ENCODE measurements at regions not wholly inside any gene's neighbourhood (a gene's known extent, or its start where the extent isn't known, plus 50 kb on each side); places are given as distances from the start of the nearest gene placed in this dataset.
"Not testable (repeated sequence)": the region's sequence is repeated elsewhere in the genome, so short reads cannot be mapped to it uniquely, and the experiment has no call there.

DNA sequence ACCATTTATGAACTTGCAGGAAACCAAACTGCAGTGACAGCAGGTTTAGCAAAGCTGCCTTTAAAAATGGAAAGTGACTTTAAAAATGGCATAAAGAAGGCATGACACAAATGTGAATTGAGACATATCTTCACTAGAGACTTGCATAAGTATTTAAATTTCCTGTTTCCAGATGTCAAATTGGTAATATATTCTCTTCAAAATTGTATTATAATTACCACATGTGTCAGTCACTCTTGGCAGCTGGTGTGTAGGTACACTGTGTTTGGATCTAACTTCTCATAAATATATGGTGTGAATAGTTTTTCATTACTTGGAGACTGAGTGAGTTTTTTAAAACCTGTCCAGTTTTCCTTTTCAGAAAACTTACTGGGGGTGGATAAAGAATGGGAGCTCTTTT is 636.2 kb upstream of the SGO1 start:
- no peak for DNase-seq

DNA sequence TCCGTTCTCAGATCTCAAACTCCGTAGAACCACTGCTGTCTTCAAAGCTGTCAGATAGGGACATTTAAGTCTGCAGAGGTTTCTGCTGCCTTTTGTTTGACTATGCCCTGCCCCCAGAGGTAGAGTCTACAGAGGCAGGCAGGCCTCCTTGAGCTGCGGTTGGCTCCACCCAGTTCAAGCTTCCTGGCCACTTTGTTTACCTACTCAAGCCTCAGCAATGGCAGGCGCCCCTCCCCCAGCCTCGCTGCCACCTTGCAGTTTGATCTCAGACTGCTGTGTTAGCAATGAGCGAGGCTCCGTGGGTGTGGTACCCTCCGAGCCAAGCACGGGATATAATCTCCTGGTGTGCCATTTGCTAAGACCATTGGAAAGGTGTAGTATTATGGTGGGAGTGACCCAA is 634.9 kb upstream of the SGO1 start:
- DNase-seq = not testable (repeated sequence)

DNA sequence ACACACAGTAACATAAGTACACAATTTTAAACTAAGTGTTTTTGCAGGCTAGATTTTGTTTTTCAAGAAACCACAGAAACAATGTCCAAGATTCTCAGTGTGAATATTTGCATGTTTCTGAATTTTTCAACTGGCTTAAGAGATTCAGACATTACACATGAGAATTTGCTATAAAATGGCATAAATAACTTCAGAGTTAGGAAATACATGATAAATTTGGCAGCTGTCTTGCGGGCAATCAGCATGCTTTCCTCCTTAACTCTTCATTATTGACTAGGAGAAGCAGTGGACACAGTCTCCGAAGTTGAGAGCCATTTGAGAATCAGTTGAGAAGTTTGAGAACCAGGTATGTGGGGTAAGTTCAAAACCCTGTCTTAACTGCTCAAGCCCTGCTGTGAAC is 625.6 kb upstream of the SGO1 start:
- DNase-seq = no peak

DNA sequence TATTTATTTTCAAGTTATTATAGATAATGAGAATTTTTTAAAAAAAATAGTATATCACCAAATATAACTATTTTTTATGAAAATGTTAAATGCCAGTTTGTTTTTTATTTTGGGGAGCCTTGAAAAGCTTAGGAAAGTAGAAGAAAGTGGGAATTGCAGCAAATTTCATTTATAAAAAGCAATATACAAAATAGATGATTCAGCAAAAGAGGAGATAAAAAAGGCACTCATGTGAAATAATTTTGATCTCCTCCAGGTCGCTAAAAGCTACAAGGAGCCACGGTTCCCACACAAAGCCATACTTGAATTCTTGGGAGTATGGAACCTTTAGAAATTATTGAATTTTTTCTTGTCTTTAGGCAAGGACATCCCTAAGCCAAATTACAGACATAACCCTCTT is 625.0 kb upstream of the SGO1 start:
- DNase-seq = no peak

DNA sequence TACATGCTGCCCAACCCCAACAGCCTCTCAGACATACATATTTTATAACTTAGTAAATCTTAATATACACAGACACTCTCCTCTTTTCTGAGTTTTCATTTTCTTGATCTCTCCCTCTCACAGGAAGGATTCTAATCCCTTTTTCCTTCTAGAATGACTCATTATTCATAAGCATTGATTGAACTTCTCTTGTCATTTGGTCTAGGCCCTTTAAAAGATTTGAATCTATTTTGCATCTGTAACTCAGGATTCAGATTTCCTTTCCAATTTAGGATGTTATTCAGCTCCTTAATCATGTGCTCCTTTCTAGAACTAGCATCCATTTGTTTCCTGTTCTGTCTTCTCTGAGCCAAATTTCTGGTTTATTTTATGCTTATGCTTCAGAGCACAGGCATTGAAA is 624.5 kb upstream of the SGO1 start:
- DNase-seq = no peak

DNA sequence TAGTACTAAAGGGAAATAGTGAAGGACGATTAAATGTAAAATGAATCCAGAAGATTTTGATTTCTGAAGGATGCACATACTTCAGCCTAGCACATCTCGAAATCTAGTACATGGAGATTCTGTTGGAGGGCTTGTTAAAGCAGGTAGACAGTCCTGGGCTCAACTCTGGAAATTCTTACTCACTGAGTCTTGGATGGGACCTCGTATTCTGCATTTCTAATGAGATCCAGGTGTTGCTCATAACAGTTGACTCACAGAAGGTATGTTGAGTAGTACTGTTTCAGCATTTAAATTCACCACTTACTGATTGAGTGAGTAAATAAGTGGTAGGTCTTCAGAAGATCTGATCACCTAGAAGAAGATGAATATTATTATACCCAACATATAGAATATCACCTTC is 623.4 kb upstream of the SGO1 start:
- no peak for DNase-seq

DNA sequence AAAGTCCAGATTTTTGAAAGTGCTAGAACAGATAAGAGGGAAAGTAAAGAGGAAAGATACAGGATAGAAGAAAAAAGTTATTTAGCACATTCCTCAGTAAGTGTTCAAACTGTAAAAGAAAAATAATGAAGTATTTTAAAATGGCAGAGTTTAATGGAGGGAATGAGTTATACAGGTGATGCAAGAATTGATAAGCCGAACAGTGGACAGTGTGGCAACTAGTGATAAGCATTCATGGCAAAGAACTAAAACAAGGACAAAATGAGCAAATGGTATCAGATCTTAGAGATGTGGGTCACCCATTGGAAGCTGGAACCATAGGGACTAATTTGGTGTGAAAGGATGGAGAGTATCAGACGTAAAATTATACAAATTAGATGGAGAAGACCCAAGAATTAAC is 622.9 kb upstream of the SGO1 start:
- no peak for DNase-seq

DNA sequence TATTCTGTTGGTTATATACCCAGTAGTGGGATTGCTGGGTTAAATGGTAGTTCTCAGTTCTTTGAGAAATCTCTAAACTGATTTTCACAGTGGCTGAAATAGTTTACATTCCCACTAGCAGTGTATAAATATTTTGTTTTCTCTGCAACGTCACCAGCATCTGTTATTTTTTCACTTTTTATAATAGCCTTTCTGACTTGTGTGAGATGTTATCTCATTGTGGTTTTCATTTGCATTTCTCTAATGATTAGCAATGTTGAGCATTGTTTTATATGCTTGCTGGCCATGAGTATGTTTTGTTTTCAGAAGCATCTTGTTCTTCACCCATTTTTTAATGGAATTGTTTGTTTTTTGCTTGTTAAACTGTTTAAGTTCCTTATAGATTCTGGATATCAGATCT is 612.7 kb upstream of the SGO1 start:
- DNase-seq = no peak

DNA sequence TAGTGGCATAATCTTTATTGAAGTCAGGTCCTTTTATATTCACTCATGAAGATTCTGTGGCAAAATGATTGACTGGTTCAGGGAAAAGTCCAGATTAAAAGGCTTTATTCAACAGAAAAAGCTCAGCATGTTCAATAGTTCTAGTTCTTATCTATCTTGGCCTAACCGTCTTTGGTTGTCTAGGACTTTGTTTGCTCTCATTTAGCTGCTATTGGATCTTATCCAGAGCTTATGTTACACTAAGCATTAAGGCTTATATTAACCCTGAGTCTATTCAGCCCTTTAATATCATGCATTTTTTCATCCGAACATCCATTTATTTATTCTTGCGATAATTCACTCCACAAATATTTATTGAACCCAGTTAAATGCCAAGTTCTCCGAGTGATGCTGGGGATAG is 601.0 kb upstream of the SGO1 start:
- no peak for DNase-seq

DNA sequence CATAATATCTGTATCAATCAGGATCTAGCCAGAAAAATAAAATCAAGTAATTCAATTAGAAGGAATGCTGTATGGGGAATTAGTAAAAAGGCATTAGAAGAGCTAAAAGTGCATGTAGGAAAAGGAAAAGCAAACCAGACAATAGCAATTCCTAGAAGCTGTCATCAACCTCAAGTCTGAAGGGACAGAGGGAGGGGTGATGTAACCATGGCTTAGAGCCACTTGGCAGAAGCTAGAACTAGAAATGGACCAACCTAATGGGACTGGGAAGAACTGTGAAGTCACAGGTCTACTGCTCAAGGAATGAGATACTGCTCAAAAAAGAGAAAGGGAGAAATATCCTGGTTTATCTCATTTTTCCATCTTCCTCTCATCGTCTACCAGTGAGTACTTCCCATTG is 590.7 kb upstream of the SGO1 start:
- DNase-seq = no peak

DNA sequence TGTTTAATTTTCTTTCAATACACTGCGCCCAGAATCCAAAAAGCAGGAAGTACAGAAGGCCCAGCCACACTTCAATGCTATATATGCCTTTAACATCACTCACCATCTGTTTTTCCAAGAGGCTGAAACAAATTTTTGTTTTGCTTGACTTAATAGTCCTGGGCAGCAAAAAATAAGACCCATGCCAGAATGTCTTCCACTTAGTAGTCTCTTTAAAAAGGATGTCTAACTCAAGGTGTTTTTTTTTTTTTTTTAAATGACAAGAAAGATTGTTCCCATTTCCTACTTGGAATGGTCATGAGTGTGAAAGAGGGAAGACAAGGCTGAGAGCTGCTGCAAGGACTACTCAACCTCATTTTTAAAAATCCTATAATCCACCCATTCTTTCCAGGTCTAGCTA is 590.3 kb upstream of the SGO1 start:
- no peak for DNase-seq

DNA sequence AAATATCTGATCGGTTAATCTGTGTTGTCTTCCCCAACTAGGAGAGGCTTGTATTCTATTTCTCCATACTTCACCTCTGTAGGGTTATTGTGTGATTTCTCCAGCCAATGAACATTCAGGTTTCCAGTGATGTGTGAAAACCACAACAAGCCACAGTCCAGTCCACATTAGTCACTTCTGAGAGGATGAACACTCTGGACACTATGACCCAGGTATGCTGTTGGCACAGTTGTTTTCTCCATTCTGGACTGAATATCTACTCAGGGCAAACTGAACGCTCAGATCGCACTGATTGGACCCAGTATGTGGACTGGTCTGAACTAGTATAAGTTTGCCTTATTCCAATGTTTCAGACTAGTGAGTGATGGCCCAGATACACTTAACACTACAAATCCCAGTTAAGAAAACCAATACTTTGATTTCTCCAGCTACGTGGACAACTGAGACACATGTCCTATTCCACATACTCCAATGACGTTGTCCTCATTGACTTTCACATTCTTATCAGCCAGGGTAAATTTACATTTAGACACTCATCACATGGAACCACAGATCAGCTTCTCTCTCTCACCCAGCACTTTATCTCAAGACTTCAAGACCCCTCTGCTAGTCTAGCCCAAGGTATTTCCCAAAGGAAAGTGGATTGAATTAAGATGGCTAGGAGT is 587.4 kb upstream of the SGO1 start:
- DNase-seq = no peak

DNA sequence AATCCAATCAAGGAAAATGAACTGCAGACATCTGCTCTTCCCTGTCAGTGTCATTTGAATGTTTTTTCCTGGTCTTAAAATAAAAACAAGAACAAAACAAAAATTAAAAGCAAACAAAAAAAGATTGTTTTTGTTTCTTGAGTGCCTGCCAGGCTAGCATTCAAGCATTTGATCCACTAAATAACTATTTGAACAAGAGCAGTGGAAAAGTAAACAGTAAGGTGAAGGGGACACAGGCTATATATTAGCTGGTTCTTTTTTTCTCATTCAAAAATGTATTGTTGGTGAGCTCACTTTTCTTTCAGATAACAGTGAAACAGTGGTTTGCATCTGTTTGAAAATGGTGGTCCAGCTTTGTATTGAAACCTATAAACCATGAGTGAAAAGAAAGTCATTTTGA is 586.9 kb upstream of the SGO1 start:
- no peak for DNase-seq

DNA sequence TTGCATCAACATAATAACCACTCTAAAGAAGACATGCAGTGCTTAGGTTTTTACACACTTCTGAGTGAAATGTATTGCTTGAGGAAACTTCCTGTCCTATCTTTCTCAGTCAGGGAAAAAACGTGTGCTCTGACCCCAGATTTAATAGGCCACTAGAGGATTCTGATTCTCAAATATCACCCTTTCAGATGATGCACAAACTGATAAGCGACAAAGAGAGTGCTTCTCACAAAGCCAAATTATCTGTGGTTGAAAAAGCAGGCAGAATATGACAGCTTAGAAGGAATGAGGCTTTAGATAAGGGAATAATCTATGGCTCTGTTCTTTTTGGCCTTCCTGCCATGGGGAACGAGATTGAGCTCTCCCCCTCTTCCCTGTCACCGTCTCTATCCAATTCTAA is 583.4 kb upstream of the SGO1 start:
- DNase-seq = no peak

DNA sequence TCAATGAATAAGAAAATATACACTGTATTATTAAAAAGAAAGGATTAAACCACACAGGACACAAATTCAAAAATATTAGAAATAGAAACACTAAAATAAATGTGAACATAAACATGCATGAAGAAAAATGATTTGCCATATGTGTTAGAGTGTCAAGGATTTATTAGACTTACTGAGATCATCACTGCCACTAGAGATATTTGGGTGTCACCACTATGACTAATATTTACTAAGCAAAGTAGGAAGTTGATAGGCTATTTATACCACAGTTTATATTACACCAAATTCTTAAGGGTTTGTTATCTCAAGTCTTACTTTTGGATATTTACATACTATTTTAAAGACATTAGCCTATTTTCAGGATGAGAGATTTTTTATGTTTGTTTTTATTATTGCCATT is 575.0 kb upstream of the SGO1 start:
- DNase-seq = no peak

DNA sequence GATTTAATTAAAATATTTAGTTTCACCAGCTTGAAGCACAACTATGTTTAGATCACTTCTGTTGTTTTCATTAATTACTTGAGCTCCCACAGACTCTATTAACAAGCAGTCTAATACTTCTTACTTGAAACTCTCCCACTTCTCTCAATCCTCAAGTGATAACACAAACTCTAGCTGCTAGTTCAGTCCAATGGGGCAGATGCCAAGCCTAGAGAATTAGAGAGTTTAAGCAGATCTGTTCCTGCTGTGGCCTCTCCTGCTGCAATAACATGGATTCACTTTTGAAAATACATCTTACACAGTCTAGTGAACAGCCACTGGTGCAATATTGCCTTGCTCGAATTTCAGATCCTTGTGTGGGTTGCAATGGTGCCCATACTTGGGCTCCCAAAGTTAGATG is 566.4 kb upstream of the SGO1 start:
- DNase-seq = no peak

DNA sequence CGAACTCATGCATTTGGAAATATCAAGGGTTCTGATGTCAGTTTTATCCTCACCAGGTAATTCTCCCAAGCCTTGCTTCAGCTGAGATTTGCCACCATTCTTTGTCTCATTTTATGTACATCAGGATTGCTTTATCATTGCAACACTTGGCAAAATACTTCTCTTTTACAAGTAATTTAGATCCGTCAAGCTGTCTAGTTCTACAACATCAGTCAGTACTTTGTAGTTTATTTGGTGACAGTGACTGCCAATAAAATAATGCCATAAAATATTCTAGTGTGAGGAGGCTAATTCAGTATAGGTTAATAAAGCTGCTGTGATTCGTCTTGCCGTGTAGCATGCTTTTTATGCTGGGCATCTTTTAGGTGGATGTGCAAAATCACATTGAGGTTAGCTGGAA is 565.3 kb upstream of the SGO1 start:
- no peak for DNase-seq

DNA sequence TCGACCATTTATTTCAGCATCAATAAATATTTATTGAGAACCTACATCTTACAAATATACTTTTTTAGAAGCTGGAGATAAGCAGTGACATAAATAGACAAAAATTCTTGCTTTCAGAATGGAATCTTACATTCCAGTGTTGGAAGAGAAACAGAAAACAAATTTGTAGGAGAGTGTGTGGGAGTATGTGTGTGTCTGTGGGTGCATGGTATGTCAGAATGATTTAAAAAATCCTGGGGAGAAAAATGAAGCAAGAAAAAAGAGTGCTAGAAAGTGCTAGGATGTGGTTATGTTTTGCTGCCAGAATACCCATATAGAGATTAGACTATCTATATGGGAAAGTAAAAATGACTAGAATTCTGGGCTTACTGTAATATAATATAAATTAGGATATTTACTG is 561.7 kb upstream of the SGO1 start:
- no peak for DNase-seq

DNA sequence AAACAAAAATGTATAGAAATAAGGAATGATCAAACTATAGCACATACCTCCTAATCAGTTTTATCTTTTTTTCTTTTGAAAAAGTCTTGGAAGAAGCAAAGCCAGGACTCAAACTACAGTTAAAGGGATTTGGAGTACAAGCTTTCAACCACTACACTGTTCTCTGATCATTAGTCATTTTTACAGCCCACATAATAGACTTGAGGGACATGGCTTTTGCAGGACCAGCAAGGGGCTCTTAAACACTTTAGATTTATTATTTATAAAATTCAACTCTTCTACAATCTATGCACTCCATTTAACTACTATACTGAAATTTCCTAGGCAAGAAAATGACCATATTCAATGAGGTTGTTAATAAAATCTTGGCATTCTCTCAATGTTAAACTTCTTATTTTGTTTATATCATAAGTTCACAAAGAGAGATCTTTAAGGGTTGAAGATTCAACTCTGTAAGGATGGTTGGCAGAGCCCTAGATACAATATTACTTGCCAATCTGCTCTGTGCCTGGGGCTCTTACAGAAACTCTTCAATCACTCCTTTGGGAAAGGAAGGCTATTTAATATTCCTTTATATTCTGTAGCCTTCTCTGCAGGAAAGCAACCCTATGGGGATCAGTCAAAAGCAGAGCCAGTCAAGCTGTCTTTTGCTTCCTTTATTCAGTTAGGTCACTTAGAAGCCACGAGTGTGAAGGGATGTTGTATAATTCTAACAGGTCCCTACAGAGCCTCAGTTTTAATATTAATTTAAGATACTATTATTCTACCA is 557.7 kb upstream of the SGO1 start:
- no peak for DNase-seq

DNA sequence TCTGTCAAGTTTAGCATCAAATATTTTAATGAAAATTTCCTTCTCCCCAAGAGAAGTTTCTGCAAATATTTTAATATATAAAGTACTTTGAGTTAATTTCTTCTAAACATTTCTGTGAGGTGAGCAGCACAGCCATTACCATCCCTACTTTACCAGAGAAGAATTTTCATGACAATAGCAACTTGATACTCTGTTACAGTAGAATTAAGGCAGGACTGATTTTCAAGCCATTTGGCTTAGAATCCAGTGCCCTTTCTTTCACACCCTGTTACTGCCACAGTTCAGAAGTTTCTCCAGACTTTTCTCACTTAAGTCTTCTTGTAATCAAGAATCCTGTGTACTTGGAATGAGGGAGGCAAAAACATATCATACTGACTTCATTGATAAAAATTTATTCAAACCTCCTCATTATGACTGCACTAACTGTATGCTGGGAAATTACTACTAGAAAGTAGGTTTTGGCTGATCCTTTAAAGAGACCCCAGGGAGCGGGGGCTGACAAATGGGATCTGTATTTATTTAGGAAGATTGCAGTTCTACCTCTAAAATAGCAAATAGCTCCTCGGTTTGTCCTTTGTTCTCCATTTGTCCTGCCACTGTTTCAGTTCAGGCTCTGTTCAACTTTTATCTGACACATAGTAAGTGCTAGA is 557.0 kb upstream of the SGO1 start:
- DNase-seq = no peak

DNA sequence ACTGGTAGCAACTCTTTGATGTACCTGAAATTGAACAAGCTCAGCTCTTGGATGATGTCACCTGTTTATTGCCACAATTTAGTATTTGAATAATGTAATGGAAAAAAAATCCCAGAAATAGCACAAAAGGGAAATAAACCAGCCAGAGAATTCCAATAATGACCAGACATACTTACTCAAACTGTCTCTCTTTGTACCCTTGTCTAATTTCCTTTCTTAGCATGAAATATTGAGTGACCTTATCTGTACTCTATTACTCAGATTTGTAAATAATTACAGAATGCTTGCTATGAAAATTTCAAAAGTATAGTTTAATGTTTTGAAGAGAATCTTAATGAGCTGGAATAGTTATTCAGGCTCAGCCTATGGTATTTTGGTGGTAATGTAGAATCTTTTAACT is 555.4 kb upstream of the SGO1 start:
- no peak for DNase-seq

DNA sequence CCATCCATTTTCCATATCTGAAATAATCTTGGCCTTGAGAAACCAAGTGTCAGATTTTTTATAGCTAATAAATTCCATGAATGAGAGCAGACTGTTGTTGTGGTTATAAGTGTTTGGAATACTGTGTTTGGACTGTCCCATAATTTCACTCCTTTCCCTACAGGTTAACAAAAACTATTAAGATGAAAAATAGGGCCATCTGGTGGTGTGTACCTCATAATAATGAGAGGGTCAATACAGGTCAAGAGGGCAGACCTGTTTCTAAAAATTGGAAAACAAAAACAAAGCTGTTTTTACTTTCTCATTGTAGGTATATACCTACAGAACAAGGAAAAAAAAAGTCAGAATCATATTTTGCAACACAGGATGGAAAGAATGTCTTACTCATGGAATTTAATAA is 553.8 kb upstream of the SGO1 start:
- DNase-seq = no peak

DNA sequence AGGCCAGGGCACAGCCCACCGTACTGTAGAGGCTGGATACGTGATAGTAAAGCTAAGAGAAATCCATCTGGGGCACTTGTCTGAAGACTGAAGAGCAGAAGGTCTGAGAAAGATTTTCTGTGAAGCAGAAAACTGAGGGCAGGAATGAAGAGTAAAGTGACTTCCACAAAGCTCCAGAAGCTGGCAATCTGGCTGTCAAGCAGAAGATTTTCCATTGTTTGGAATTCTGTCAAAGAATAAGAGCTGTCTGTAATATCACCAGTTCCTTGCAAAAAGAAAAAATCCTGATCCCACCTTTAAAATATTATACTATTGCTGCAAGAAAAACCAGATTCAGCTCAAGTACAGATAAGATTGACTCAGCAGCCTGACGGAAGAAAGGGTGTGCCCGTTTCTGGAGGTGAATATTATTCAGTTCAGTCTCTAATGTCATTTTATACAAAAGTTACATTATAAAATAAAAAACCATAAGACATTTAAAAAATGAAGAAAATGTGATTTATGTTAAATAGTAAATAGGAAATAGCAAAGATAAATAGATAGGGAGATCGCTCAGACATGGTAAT is 550.4 kb upstream of the SGO1 start:
- DNase-seq = no peak
